Fibroblast of the aortic adventitia (primary cell): ENCODE measurements at regions not wholly inside any gene's neighbourhood (a gene's known extent, or its start where the extent isn't known, plus 50 kb on each side); places are given as distances from the start of the nearest gene placed in this dataset.

Experiments
- DNase-seq: peaks from one replicate; pipeline ENCODE4 v3.0.0-alpha.2; 2010; ENCODE audit warnings: low read depth
- H3K4me3 ChIP-seq: 2 replicates; pipeline ENCODE4 v1.5.1; 2011; ENCODE audit warnings: low read depth, mild to moderate bottlenecking, control low read depth, low read length, moderate library complexity
- CTCF ChIP-seq: IDR thresholded peaks from 2 replicates; pipeline ENCODE4 v1.5.1; 2011; ENCODE audit warnings: mild to moderate bottlenecking, low read length, control low read depth, inconsistent platforms; ENCODE audit not compliant: insufficient read depth

DNA sequence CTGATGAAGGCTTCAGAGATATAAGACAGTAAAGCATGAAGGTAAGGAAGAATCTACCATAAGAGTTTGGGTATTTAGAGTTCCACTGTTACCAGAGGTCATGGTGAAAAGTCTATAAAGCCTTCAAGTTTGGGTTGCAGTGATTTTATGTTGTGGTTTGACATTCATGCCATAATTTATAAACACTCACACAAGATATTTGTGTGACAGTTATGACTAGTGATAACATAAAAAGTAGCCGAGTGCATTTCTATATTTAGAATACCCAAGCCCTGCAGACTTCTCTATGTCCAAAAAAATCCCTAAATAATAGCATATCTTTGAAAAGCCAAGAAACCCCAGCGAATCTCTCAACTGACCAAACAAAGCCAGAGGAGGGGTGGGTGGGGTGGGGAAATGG is 229.9 kb downstream of the CXCL12 start:
- no peak overlapping the region for H3K4me3 ChIP-seq
- DNase-seq: no peak

GRCh38 chr10:44153918-44154670 is 230.8 kb downstream of the CXCL12 start:
- no peak overlapping the region for H3K4me3 ChIP-seq
- TF ChIP-seq CTCF: no peak
- DNase-seq: no peak

More for the DNA sequence above, 229.9 kb downstream of the CXCL12 start:
- no peak for TF ChIP-seq CTCF

GRCh38 chr10:44143556-44143955 is 241.3 kb downstream of the CXCL12 start:
- H3K4me3 ChIP-seq: no peak overlapping the region
- no peak for TF ChIP-seq CTCF
- DNase-seq: no peak

GRCh38 chr10:44132361-44133289 is 252.3 kb downstream of the CXCL12 start:
- H3K4me3 ChIP-seq: no peak overlapping the region
- TF ChIP-seq CTCF: no peak
- peak; percentile 54 for DNase-seq

- no peak for TF ChIP-seq CTCF
- no peak for DNase-seq
These were observed 258.6 kb downstream of the CXCL12 start for GRCh38 chr10:44126291-44126717.

GRCh38 chr10:44125879-44126278 is 259.0 kb downstream of the CXCL12 start:
- no peak overlapping the region for H3K4me3 ChIP-seq
- peak; percentile 65 for DNase-seq
- TF ChIP-seq CTCF: no peak

More at GRCh38 chr10:44126291-44126717, 258.6 kb downstream of the CXCL12 start:
- no peak overlapping the region for H3K4me3 ChIP-seq
